ENCODE measurements at regions not wholly inside any gene's neighbourhood (a gene's known extent, or its start where the extent isn't known, plus 50 kb on each side); places are given as distances from the start of the nearest gene placed in this dataset.

DNA sequence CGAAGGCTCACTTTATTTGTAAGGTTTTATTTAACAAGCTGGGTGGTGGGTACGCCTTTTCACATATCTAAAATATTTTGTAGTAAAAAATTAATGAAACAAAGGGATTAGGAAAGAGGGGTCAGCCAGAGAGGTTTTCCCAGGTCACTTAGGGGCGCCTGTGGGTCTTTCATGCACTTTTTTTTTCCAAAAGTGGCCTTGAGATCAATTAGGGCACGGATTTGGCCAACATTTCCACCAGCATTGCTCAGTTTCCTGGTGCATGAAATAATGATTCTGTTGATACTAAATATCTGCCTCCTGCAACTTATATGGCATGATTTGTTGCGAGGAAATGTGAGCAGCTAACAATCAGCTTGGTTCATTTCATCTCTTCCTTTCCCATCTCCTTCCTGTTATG lies 67.6 kb upstream of the ZCCHC2 start:
- TF ChIP-seq, protein P1, sequence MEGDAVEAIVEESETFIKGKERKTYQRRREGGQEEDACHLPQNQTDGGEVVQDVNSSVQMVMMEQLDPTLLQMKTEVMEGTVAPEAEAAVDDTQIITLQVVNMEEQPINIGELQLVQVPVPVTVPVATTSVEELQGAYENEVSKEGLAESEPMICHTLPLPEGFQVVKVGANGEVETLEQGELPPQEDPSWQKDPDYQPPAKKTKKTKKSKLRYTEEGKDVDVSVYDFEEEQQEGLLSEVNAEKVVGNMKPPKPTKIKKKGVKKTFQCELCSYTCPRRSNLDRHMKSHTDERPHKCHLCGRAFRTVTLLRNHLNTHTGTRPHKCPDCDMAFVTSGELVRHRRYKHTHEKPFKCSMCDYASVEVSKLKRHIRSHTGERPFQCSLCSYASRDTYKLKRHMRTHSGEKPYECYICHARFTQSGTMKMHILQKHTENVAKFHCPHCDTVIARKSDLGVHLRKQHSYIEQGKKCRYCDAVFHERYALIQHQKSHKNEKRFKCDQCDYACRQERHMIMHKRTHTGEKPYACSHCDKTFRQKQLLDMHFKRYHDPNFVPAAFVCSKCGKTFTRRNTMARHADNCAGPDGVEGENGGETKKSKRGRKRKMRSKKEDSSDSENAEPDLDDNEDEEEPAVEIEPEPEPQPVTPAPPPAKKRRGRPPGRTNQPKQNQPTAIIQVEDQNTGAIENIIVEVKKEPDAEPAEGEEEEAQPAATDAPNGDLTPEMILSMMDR (IDR thresholded peaks at IDR 0.05): no peak
- no peak for TF ChIP-seq POLR2A (IDR thresholded peaks at IDR 0.05)
- no peak for TF ChIP-seq POLR2AphosphoS5 (IDR thresholded peaks at IDR 0.05)

Measured in upper lobe of left lung (tissue), 4 donors.